Panc1 (cell line): ENCODE measurements at regions not wholly inside any gene's neighbourhood (a gene's known extent, or its start where the extent isn't known, plus 50 kb on each side); places are given as distances from the start of the nearest gene placed in this dataset.

ENCODE experiments used
- ATAC-seq: fragments of 200-7000 bp; cut with Tn5 transposase; 2 replicates; pipeline ENCODE4 v1.9.1; 2020; ENCODE audit warnings: mild to moderate bottlenecking, moderate library complexity
- BruUV-seq: library from RNA; stranded (reverse); fragments of 400-500 nt; replicated peaks from 2 replicates; lab custom pipeline; 2021; lab: Mats Ljungman, UMichigan
- CTCF ChIA-PET: fragments of 300-600 bp; sonication (Branson Sonifier 250); formaldehyde crosslinking; loops from one replicate; lab custom pipeline; 2022; ENCODE audit warnings: antibody characterized with exemption; lab: Charles Lee
- POLR2A ChIA-PET: fragments of 300-600 bp; sonication (Branson Sonifier 250); formaldehyde crosslinking; loops from one replicate; lab custom pipeline; 2022; ENCODE audit warnings: antibody characterized with exemption; lab: Charles Lee
- DNase-seq: peaks from one replicate; pipeline ENCODE4 v3.0.0-alpha.2; 2010; ENCODE audit warnings: low read depth, low spot score
- H3K27ac ChIP-seq: 2 replicates; pipeline ENCODE4 v1.5.1; 2011; ENCODE audit warnings: mild to moderate bottlenecking, low read length, inconsistent platforms
- H3K27me3 ChIP-seq: fragments of 200-500 bp; sonication (Bioruptor generic); 2 replicates; pipeline ENCODE4 v1.6.0; 2014; ENCODE audit warnings: low read length, inconsistent platforms; ENCODE audit not compliant: control insufficient read depth, insufficient read depth
- H3K36me3 ChIP-seq: fragments of 200-500 bp; sonication (Bioruptor generic); 2 replicates; pipeline ENCODE4 v1.5.1; 2014; ENCODE audit warnings: inconsistent platforms, mild to moderate bottlenecking, low read length, moderate library complexity; ENCODE audit not compliant: control insufficient read depth, insufficient read depth
- H3K4me1 ChIP-seq: 2 replicates; pipeline ENCODE4 v1.5.1; 2011; ENCODE audit warnings: inconsistent platforms, mild to moderate bottlenecking, low read length, moderate library complexity; ENCODE audit not compliant: control insufficient read depth, insufficient read depth
- H3K4me3 ChIP-seq, 2 experiments: 2 replicates each; pipeline ENCODE4 v1.5.1; 2011 to 2012; ENCODE audit warnings: low read depth in 2 of 2, low read length in 2 of 2, mild to moderate bottlenecking in 2 of 2, inconsistent platforms in 1 of 2, moderate library complexity in 1 of 2
- H3K9me3 ChIP-seq: fragments of 200-500 bp; sonication (Bioruptor generic); 2 replicates; pipeline ENCODE4 v1.5.1; 2014; ENCODE audit warnings: low read depth, mild to moderate bottlenecking, inconsistent platforms, low read length, moderate library complexity; ENCODE audit not compliant: control insufficient read depth, insufficient read depth
- POLR2AphosphoS5 ChIP-seq: IDR thresholded peaks from 2 replicates; pipeline ENCODE4 v1.6.1; 2012; ENCODE audit warnings: mild to moderate bottlenecking, low read depth, low read length, moderate library complexity
- SIN3A ChIP-seq: IDR thresholded peaks from 2 replicates; pipeline ENCODE4 v1.6.1; 2012; ENCODE audit warnings: low read depth, mild to moderate bottlenecking, low read length, moderate library complexity, borderline replicate concordance; ENCODE audit not compliant: insufficient read depth
- TCF7L2 ChIP-seq: IDR thresholded peaks from 2 replicates; pipeline ENCODE4 v1.6.1; 2011; ENCODE audit warnings: mild to moderate bottlenecking, low read depth, low read length, inconsistent platforms
- in situ Hi-C: cut with HindIII; loops from 2 replicates; pipeline ENCODE4 v1.10.0; 2016; ENCODE audit warnings: low sequenced_read_pairs, low pct_unique_long_range_greater_than_20kb
- intact Hi-C: fragments of 100-400 bp; cut with micrococcal nuclease; formaldehyde crosslinking; loops from one replicate; pipeline ENCODE4 v1.10.0; 2022; ENCODE audit not compliant: unreplicated experiment
- TF ChIP-seq, protein P1 (sequence below): fragments of 450-650 bp; IDR thresholded peaks from 2 replicates; pipeline ENCODE4 v1.5.1; 2017; ENCODE audit warnings: mild to moderate bottlenecking
- TF ChIP-seq, protein P2 (sequence below), 2 experiments: IDR thresholded peaks; 2 replicates each; pipeline ENCODE4 v1.6.1; 2011 to 2012; ENCODE audit warnings: low read depth in 2 of 2, control low read depth in 1 of 2, low read length in 1 of 2, mild to moderate bottlenecking in 1 of 2, moderate library complexity in 1 of 2; ENCODE audit not compliant: insufficient read depth in 1 of 2

DNA sequence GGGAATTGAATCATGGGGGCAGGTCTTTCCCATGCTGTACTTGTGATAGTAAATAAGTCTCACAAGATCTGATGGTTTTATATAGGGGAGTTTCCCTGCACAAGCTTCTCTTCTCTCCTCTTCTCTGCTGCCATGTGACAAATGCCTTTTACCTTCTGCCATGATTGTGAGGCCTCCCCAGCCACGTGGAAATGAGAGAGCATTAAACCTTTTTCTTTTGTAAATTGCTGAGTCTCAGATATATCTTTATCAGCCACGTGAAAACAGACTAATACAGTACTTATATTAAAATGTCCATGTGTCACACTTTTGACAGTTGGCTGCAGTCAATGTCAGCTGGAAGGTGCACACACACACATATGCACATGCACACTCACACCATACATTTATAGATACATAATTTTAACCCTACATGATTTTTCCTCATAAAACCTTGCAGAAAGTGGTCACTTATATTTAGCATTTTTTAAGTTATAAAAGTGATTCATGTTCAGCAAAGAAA, 128.9 kb downstream of the OTOR start:
- POLR2A ChIA-PET: no interaction called here
- Histone ChIP-seq H3K27me3 (no peaks in the 10 kb centered on the region), H3K4me1 (no peaks in the 10 kb centered on the region), H3K27ac (no peak overlapping the region), H3K36me3 (no peaks in the 10 kb centered on the region), H3K9me3 (no peaks in the 10 kb centered on the region), H3K4me3 (no peak overlapping the region)
- CTCF ChIA-PET: no interaction called here
- no peak for TF ChIP-seq SIN3A
- no peak for TF ChIP-seq POLR2AphosphoS5
- no peak for TF ChIP-seq TCF7L2
- TF ChIP-seq, protein P1, sequence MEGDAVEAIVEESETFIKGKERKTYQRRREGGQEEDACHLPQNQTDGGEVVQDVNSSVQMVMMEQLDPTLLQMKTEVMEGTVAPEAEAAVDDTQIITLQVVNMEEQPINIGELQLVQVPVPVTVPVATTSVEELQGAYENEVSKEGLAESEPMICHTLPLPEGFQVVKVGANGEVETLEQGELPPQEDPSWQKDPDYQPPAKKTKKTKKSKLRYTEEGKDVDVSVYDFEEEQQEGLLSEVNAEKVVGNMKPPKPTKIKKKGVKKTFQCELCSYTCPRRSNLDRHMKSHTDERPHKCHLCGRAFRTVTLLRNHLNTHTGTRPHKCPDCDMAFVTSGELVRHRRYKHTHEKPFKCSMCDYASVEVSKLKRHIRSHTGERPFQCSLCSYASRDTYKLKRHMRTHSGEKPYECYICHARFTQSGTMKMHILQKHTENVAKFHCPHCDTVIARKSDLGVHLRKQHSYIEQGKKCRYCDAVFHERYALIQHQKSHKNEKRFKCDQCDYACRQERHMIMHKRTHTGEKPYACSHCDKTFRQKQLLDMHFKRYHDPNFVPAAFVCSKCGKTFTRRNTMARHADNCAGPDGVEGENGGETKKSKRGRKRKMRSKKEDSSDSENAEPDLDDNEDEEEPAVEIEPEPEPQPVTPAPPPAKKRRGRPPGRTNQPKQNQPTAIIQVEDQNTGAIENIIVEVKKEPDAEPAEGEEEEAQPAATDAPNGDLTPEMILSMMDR: no peak
- TF ChIP-seq, protein P2, sequence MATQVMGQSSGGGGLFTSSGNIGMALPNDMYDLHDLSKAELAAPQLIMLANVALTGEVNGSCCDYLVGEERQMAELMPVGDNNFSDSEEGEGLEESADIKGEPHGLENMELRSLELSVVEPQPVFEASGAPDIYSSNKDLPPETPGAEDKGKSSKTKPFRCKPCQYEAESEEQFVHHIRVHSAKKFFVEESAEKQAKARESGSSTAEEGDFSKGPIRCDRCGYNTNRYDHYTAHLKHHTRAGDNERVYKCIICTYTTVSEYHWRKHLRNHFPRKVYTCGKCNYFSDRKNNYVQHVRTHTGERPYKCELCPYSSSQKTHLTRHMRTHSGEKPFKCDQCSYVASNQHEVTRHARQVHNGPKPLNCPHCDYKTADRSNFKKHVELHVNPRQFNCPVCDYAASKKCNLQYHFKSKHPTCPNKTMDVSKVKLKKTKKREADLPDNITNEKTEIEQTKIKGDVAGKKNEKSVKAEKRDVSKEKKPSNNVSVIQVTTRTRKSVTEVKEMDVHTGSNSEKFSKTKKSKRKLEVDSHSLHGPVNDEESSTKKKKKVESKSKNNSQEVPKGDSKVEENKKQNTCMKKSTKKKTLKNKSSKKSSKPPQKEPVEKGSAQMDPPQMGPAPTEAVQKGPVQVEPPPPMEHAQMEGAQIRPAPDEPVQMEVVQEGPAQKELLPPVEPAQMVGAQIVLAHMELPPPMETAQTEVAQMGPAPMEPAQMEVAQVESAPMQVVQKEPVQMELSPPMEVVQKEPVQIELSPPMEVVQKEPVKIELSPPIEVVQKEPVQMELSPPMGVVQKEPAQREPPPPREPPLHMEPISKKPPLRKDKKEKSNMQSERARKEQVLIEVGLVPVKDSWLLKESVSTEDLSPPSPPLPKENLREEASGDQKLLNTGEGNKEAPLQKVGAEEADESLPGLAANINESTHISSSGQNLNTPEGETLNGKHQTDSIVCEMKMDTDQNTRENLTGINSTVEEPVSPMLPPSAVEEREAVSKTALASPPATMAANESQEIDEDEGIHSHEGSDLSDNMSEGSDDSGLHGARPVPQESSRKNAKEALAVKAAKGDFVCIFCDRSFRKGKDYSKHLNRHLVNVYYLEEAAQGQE (IDR thresholded peaks at IDR 0.05; ENCODE audit: insufficient read depth in 1 of 2, low read depth in 2 of 2, low read length in 1 of 2): no peak
- BruUV-seq: no TSS peak
- in situ Hi-C loops (no loop called here), intact Hi-C loops (no loop called here)
- no peak for ATAC-seq
- DNase-seq: no peak

- no peak for TF ChIP-seq TCF7L2
- TF ChIP-seq SIN3A: no peak
- TF ChIP-seq, protein P2 (IDR thresholded peaks at IDR 0.05; ENCODE audit: insufficient read depth in 1 of 2, low read depth in 2 of 2, low read length in 1 of 2): no peak
- TF ChIP-seq POLR2AphosphoS5: no peak
- TF ChIP-seq, protein P1: no peak
- Histone ChIP-seq H3K4me3 (no peak overlapping the region), H3K27ac (no peak overlapping the region), H3K27me3 (no peaks in the 10 kb centered on the region), H3K4me1 (no peaks in the 10 kb centered on the region), H3K9me3 (no peaks in the 10 kb centered on the region), H3K36me3 (no peaks in the 10 kb centered on the region)
- no TSS peak for BruUV-seq
- intact Hi-C loops: no loop called here
- DNase-seq: no peak
- in situ Hi-C loops: no loop called here
- ATAC-seq: no peak
- ChIA-PET POLR2A (no interaction called here), CTCF (no interaction called here)
Observed at GRCh38 chr20:16885746-16886145, 137.6 kb downstream of the OTOR start.
